ENCODE measurements at regions not wholly inside any gene's neighbourhood (a gene's known extent, or its start where the extent isn't known, plus 50 kb on each side); places are given as distances from the start of the nearest gene placed in this dataset.

DNA sequence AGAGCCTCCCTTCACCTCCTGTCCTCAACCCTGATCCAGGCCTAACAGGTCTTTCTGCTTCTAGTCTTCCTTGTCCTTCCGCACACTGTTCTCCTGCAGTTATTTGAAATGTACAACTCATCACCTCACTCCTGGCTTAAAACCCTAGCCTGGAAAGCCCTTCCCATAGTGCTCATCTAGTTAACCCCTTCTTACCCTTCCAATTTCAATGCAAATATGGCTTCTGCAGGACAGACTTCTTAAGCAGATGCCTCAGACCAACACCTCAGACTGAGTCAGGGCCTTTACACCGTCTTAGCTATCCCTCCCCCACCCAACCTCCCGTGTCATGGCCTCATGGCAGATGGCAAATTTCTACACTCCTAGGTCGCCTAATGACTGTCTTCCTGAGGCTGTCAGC lies 130.4 kb downstream of the BCOR start:
- Histone ChIP-seq H3K27ac (ENCODE audit: low read depth, low read length) (no peak overlapping the region), H3K9ac (ENCODE audit: low read length) (no peak overlapping the region), H3K27me3 (ENCODE audit: insufficient read depth, low read length) (no peaks in the 10 kb centered on the region), H3K79me2 (ENCODE audit: insufficient read depth, low read length) (no peaks in the 10 kb centered on the region), H3K4me1 (ENCODE audit: control insufficient read depth in 1 of 2, insufficient read depth in 2 of 2, low read length in 2 of 2) (peaks cover 16 to 32% of the 10 kb centered on the region in 2 experiments), H4K20me1 (ENCODE audit: insufficient read depth) (no peaks in the 10 kb centered on the region), H3K9me3 (ENCODE audit: control insufficient read depth in 1 of 2, insufficient read depth in 1 of 2, low read depth in 1 of 2, low read length in 2 of 2) (no peaks in the 10 kb centered on the region; a peak in 1 of 4 replicates), H2AFZ (ENCODE audit: low read depth, low read length, poor library complexity, severe bottlenecking) (no peak overlapping the region), H3K4me3 (replicated peaks in 1 of 2; ENCODE audit: low read depth in 1 of 2, low read length in 2 of 2) (no peak overlapping the region), H3K9me2 (ENCODE audit: insufficient read depth) (no peaks in the 10 kb centered on the region), H3K36me3 (ENCODE audit: control insufficient read depth in 1 of 2, insufficient read depth in 2 of 2, low read length in 2 of 2) (no peaks in the 10 kb centered on the region), H3K4me2 (ENCODE audit: low read length) (no peak overlapping the region)
- TF ChIP-seq RAD21 (IDR thresholded peaks at IDR 0.05; ENCODE audit: low read depth) (no peak), ZFX (IDR thresholded peaks at IDR 0.05) (no peak), POLR2A (IDR thresholded peaks at IDR 0.05; ENCODE audit: borderline replicate concordance, extremely low read depth, insufficient read depth, insufficient read length) (no peak), JUND (IDR thresholded peaks at IDR 0.05) (no peak), EZH2phosphoT487 (IDR thresholded peaks at IDR 0.05; ENCODE audit: borderline replicate concordance) (no peak), EGR1 (IDR thresholded peaks at IDR 0.05; ENCODE audit: low read depth) (no peak), TCF7L2 (IDR thresholded peaks at IDR 0.05; ENCODE audit: borderline replicate concordance, extremely low read depth, insufficient read depth, insufficient read length) (no peak), CBX3 (IDR thresholded peaks at IDR 0.05; ENCODE audit: low read depth) (no peak), ZNF274 (IDR thresholded peaks at IDR 0.05; ENCODE audit: low read depth, low read length) (no peak), YY1 (IDR thresholded peaks at IDR 0.05; ENCODE audit: extremely low read depth, insufficient replicate concordance, low read depth, low read length) (no peak), EZH2 (IDR thresholded peaks at IDR 0.05) (no peak), CEBPB (IDR thresholded peaks at IDR 0.05; ENCODE audit: low read depth) (no peak), FOSL1 (IDR thresholded peaks at IDR 0.05; ENCODE audit: low read depth) (no peak), ELF1 (IDR thresholded peaks at IDR 0.05; ENCODE audit: borderline replicate concordance, low read depth) (no peak), SRF (IDR thresholded peaks at IDR 0.05; ENCODE audit: low read depth) (no peak)
- TF ChIP-seq, protein P1, sequence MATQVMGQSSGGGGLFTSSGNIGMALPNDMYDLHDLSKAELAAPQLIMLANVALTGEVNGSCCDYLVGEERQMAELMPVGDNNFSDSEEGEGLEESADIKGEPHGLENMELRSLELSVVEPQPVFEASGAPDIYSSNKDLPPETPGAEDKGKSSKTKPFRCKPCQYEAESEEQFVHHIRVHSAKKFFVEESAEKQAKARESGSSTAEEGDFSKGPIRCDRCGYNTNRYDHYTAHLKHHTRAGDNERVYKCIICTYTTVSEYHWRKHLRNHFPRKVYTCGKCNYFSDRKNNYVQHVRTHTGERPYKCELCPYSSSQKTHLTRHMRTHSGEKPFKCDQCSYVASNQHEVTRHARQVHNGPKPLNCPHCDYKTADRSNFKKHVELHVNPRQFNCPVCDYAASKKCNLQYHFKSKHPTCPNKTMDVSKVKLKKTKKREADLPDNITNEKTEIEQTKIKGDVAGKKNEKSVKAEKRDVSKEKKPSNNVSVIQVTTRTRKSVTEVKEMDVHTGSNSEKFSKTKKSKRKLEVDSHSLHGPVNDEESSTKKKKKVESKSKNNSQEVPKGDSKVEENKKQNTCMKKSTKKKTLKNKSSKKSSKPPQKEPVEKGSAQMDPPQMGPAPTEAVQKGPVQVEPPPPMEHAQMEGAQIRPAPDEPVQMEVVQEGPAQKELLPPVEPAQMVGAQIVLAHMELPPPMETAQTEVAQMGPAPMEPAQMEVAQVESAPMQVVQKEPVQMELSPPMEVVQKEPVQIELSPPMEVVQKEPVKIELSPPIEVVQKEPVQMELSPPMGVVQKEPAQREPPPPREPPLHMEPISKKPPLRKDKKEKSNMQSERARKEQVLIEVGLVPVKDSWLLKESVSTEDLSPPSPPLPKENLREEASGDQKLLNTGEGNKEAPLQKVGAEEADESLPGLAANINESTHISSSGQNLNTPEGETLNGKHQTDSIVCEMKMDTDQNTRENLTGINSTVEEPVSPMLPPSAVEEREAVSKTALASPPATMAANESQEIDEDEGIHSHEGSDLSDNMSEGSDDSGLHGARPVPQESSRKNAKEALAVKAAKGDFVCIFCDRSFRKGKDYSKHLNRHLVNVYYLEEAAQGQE (IDR thresholded peaks at IDR 0.05; ENCODE audit: low read depth) = no peak
- TF ChIP-seq, protein P2, sequence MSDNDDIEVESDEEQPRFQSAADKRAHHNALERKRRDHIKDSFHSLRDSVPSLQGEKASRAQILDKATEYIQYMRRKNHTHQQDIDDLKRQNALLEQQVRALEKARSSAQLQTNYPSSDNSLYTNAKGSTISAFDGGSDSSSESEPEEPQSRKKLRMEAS (IDR thresholded peaks at IDR 0.05) = no peak
- DNase-seq (ENCODE audit: low read depth, low spot score) = no peak
- ChIA-PET RAD21 (ENCODE audit: low non-redundant PET in 1 of 2, low total read pairs in 2 of 2, uncharacterized antibody in 2 of 2, unreplicated experiment in 2 of 2) (no interaction called here), POLR2A (no interaction called here), CTCF (no interaction called here)
- BruUV-seq (replicated peaks) = no TSS peak
- intact Hi-C loops (cut with micrococcal nuclease) = no loop called here
- ATAC-seq = no peak

Measured in HCT116 (cell line).